ENCODE measurements at regions not wholly inside any gene's neighbourhood (a gene's known extent, or its start where the extent isn't known, plus 50 kb on each side); places are given as distances from the start of the nearest gene placed in this dataset.
"Not testable (repeated sequence)": the region's sequence is repeated elsewhere in the genome, so short reads cannot be mapped to it uniquely, and the experiment has no call there.

GRCh38 chr10:130963786-130964522 lies 347.6 kb downstream of the TCERG1L start:
- H3K4me3 ChIP-seq (ENCODE audit: low read depth, low read length), result no peak overlapping the region
- DNase-seq (ENCODE audit: low read depth), result no peak

GRCh38 chr10:130964771-130965170 lies 346.8 kb downstream of the TCERG1L start:
- DNase-seq (ENCODE audit: low read depth), result no peak
- H3K4me3 ChIP-seq (ENCODE audit: low read depth, low read length), result no peak overlapping the region

GRCh38 chr10:130967161-130967560 lies 344.4 kb downstream of the TCERG1L start:
- no peak overlapping the region for H3K4me3 ChIP-seq (ENCODE audit: low read depth, low read length)
- no peak for DNase-seq (ENCODE audit: low read depth)

- no peak for DNase-seq (ENCODE audit: low read depth)
- H3K4me3 ChIP-seq (ENCODE audit: low read depth, low read length), result no peak overlapping the region
Measured at GRCh38 chr10:130967784-130968183, 343.7 kb downstream of the TCERG1L start.

GRCh38 chr10:130968511-130968910 lies 343.0 kb downstream of the TCERG1L start:
- no peak for DNase-seq (ENCODE audit: low read depth)
- H3K4me3 ChIP-seq (ENCODE audit: low read depth, low read length), result no peak overlapping the region

- H3K4me3 ChIP-seq (ENCODE audit: low read depth, low read length), result no peak overlapping the region
- no peak for DNase-seq (ENCODE audit: low read depth)
Measured at GRCh38 chr10:130968964-130969363, 342.6 kb downstream of the TCERG1L start.

- DNase-seq (ENCODE audit: low read depth), result no peak
- H3K4me3 ChIP-seq (ENCODE audit: low read depth, low read length), result no peak overlapping the region
Measured at GRCh38 chr10:130969700-130970099, 341.8 kb downstream of the TCERG1L start.

- DNase-seq (ENCODE audit: low read depth), result no peak
- no peak overlapping the region for H3K4me3 ChIP-seq (ENCODE audit: low read depth, low read length)
Measured at GRCh38 chr10:130970341-130971122, 341.0 kb downstream of the TCERG1L start.

- DNase-seq (ENCODE audit: low read depth), result no peak
- H3K4me3 ChIP-seq (ENCODE audit: low read depth, low read length), result no peak overlapping the region
Measured at GRCh38 chr10:130971123-130971435, 340.4 kb downstream of the TCERG1L start.

- DNase-seq (ENCODE audit: low read depth), result no peak
- H3K4me3 ChIP-seq (ENCODE audit: low read depth, low read length), result no peak overlapping the region
Measured at GRCh38 chr10:130973127-130973839, 338.2 kb downstream of the TCERG1L start.

- H3K4me3 ChIP-seq (ENCODE audit: low read depth, low read length), result no peak overlapping the region
- no peak for DNase-seq (ENCODE audit: low read depth)
Measured at GRCh38 chr10:130974166-130974565, 337.4 kb downstream of the TCERG1L start.

- H3K4me3 ChIP-seq (ENCODE audit: low read depth, low read length); DNase-seq (ENCODE audit: low read depth): not testable (repeated sequence)
Measured at GRCh38 chr10:130975351-130975750, 336.2 kb downstream of the TCERG1L start.

GRCh38 chr10:130982802-130983201 lies 328.7 kb downstream of the TCERG1L start:
- H3K4me3 ChIP-seq (ENCODE audit: low read depth, low read length), result no peak overlapping the region
- no peak for DNase-seq (ENCODE audit: low read depth)

- no peak overlapping the region for H3K4me3 ChIP-seq (ENCODE audit: low read depth, low read length)
- DNase-seq (ENCODE audit: low read depth), result no peak
Measured at GRCh38 chr10:130983749-130984148, 327.8 kb downstream of the TCERG1L start.

- no peak for DNase-seq (ENCODE audit: low read depth)
Measured at GRCh38 chr10:130984686-130985085, 326.8 kb downstream of the TCERG1L start.

GRCh38 chr10:130985158-130985753 lies 326.3 kb downstream of the TCERG1L start:
- DNase-seq (ENCODE audit: low read depth), result no peak
- H3K4me3 ChIP-seq (ENCODE audit: low read depth, low read length), result no peak overlapping the region

More at GRCh38 chr10:130984686-130985085, 326.8 kb downstream of the TCERG1L start:
- no peak overlapping the region for H3K4me3 ChIP-seq (ENCODE audit: low read depth, low read length)

GRCh38 chr10:130986846-130987245 lies 324.7 kb downstream of the TCERG1L start:
- no peak for DNase-seq (ENCODE audit: low read depth)
- H3K4me3 ChIP-seq (ENCODE audit: low read depth, low read length), result no peak overlapping the region

- no peak for DNase-seq (ENCODE audit: low read depth)
- no peak overlapping the region for H3K4me3 ChIP-seq (ENCODE audit: low read depth, low read length)
Measured at GRCh38 chr10:130987401-130987800, 324.1 kb downstream of the TCERG1L start.

- no peak overlapping the region for H3K4me3 ChIP-seq (ENCODE audit: low read depth, low read length)
- DNase-seq (ENCODE audit: low read depth), result no peak
Measured at GRCh38 chr10:130989670-130990232, 321.8 kb downstream of the TCERG1L start.

GRCh38 chr10:130990486-130990885 lies 321.0 kb downstream of the TCERG1L start:
- DNase-seq (ENCODE audit: low read depth), result no peak
- no peak overlapping the region for H3K4me3 ChIP-seq (ENCODE audit: low read depth, low read length)

All from skeletal muscle cell (primary cell).